ENCODE measurements at regions not wholly inside any gene's neighbourhood (a gene's known extent, or its start where the extent isn't known, plus 50 kb on each side); places are given as distances from the start of the nearest gene placed in this dataset.
A peak's percentile ranks its signal among the peaks of the same experiment; 100 is the strongest.
"Not testable (repeated sequence)": the region's sequence is repeated elsewhere in the genome, so short reads cannot be mapped to it uniquely, and the experiment has no call there.

DNA sequence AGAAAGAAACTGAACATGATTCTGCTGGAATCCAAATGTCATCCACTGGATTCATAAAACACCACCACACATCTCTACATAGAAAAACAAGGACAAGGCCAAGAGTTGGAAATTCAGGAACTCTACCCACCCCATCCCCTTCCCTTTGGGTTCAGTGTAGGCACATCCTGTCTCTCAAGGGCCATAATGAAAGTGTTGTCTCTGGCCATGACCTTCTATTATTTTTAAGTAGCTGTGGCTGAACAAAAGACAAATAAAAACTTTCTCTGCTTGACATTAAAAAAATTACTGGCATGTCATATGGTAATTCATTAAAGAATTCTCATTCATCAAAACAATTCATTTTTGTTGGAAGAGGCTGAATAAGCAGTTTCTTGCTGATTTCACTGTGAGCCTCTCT is 54.9 kb upstream of the ZBTB18 start:
- no peak for DNase-seq (ENCODE audit: low spot score)

DNA sequence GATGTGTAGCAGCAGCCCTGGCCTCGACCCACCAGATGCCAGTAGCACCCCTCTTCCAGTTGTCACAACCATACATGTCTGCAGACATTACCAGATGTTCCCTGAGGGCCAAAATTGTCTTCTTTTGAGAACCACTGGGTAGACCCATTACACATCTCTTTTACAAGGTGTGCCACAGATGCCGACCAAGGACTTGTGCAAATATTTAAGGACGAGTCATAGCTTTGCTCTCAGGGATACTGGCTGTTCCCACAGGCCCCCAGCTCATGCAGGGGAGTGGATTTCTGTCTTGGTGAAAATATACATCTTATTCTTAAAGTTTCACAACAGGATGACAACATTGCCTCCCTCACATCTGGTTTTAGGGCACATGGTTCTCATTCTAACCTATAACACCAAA is 59.4 kb upstream of the ZBTB18 start:
- no peak for DNase-seq (ENCODE audit: low spot score)

DNA sequence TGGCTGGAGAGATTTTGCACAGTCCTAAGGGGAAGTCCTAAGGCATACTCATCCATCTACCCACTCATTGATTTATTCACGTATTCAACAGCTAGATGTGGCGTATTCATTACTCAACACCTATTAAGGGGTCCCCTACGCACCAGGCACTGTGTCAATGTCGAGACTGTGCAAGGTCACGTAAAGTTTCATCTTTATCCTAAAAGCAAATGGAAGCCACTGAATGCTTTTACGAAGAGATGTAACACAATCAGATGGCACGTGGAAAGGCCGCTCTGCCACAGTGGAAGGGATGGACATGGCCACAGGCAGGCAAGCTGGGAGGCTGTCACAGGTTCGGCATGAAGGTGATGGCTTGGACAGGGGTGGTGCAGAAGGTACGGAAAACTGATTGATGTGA is 66.3 kb upstream of the ZBTB18 start:
- no peak for DNase-seq (ENCODE audit: low spot score)

DNA sequence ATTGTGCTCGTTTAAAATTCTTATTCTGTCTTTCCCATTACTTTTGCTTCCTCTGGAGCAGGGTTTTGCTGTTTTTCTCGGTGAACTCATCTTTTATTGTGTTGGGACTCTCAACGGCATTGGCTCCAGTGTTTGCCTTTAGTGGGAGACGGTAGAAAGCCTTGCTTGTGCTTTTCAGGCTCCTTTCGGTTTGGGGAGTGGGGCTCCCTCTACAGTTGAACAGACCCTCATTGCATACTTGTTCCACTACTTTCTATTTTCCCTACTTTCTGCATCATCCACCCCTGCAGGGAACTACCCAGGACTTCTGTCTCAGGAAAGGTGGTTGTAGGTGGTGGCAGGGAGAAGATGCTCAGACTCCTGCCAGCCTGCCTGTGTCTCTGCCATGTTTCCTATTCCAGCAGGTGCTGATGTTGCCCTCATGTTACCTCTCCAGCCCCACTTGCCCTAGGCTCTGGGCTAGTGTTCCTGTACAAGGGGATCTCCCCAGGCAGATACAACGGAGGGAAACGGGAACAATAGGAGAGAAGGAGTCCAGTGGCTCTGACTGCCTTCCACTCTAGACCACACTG is 68.5 kb upstream of the ZBTB18 start:
- DNase-seq (ENCODE audit: low spot score) = no peak

DNA sequence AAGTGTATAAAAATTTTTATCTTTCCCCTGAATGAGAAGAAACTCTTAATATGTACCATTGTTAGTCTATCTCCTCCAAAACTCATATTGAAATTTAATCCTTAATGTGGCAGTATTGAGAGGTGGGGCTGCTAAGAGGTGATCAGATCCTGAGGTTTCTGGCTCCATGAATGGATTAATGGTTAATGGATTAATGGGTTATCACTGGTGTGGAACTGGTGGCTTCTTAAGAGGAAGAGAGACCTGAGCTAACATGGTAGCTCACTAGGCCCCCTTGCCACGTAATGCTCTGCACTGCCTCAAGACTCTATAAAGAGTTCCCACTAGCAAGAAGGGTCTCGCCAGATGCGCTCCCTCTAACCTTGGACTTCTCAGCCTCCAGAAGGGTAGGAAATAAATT is 70.6 kb upstream of the ZBTB18 start:
- no peak for DNase-seq (ENCODE audit: low spot score)

DNA sequence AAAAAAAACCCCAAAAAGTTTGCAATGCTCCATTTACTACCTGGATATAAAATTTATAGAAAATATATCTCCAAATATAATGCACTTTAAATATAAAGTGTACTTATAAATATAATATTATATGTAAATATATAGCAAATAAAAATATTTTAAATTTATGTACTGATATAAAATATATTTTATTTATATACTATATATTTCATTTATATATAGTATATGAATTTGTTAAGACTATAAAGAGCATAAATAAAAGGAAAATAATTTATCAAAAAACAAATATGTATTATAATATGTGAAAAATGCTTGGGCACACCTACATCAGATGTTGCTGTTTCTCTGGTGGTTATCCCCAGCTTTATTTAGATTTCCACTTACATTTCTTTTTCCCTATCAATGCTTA is 71.0 kb upstream of the ZBTB18 start:
- no peak for DNase-seq (ENCODE audit: low spot score)

DNA sequence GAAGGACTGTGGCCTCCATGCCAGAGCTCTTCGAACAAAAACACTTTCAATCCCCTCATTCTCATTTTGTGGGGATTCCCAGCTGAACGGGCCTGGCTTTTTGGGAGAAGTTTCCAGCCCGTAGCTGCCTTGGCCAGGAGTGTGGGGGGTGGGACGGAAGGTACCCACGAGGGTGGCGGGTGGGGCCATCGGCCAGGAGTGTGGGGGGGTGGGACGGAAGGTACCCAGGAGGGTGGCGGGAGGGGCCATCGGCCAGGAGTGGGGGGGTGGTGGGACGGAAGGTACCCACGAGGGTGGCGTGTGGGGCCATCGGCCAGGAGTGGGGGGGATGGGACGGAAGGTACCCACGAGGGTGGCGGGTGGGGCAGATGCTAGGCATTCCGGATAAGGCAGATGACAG is 71.7 kb upstream of the ZBTB18 start:
- no peak for DNase-seq (ENCODE audit: low spot score)

DNA sequence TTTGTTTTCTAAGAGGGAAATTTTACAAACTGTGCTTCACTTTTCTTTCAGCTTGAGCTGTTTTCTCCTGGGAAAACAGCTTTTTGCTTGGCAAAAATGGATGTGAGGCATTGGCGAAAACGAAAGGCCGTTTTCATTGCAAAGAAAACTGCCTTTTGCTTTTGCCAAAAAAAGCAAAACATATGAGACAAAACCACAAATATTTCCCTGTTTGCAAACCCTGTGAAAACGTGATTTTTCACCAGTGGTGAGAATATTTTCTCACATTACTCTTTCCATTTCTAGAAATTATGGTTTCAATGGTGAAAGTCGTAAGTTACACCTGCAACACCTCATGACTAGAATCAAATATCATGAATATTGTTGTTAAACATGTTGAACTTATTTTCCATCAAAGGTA is 74.0 kb upstream of the ZBTB18 start:
- no peak for DNase-seq (ENCODE audit: low spot score)

DNA sequence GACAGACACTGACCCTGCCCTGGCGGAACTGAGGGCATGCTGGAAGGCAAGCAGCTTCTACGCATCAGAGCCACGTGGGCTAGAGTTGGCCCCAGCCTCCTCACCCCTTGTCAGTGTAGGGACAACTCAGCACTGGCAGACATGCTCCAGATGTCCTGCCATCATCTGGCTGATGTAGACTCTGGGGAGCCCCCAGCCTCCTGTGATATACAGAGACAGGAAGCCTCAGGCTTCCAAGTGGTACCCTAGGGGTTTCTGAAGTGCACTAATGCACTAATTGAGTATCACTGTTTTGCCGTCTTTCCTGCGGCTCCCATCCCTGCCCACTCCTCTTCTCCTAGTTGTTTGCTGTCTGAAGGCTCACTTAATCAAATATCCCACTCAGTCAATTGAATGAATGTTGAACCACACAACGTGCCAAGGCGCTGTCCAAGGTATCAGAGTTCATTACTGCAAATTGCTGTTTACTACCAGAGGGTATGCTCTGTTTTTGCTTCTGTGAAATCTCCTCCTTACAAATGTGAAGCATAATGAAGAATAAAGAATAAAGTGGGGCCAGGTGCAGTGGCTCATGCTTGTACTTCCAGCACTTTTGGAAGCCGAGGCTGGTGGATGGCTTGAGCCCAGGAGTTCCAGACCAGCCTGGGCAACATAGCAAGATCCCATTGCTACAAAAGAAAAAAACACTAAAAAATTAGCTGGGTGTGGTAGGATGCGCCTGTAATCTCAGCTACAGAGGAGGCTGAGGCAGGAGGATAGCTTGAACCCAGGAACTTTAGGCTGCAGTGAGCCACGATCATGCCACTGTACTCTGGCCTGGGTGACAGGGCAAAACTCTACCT is 76.4 kb upstream of the ZBTB18 start:
- DNase-seq (ENCODE audit: low spot score) = no peak

DNA sequence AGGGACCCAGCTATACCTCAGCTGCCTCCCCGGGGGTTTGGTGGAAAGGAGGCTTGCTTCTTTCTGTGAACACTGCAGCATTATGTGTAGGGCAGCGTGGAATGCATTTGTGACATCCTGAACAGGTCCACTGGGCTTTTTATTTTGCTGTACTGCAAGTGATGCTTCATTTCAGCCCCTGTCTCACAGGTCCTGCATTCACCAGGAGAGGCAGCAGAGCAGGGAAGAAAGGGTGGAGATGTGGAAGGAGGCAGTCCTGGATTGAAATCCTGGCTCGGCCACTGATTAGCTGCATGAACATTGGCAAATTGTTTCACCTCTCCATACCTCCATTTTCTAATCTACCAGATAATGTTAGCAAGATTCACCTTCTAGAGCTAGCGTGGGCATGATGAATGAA is 77.9 kb upstream of the ZBTB18 start:
- no peak for DNase-seq (ENCODE audit: low spot score)

DNA sequence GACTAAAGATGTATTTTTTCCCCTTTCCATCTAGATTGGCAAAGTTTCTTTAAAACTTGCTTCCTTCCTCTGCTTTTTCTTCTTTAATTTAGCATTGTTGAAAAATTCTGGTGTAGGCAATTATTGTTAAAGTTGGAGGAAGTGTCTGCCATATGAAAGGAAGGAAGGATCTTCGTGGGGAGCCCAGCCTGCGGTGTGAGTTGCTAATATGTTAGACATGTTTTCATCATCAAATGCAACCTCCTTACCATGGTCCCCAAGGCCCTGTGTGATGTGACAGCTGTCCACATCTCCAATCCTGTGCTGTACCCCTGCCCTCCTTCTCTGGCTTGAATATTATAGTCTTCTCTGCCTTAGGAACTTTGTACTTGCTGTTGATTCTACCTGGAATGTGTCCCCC is 81.0 kb upstream of the ZBTB18 start:
- DNase-seq (ENCODE audit: low spot score) = no peak

DNA sequence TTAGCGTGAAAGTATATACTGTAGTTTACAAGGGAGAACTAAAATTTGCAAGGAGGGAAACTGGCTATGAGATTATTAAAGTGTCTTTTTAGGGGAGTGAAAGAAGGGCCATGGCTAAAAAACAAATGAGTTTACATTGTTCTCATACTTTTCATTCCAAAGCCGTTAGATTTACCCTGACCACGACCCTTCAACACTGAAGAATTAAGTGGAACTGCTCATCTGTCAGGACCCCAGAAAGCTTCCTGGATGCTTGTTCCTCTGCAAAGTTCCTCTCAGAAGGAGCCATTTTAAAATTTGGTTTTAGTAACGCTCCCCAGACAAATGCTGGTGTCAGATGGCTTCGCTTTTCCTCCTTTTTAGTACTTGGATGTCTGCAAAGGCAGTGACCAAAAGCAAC is 82.7 kb upstream of the ZBTB18 start:
- no peak for DNase-seq (ENCODE audit: low spot score)

DNA sequence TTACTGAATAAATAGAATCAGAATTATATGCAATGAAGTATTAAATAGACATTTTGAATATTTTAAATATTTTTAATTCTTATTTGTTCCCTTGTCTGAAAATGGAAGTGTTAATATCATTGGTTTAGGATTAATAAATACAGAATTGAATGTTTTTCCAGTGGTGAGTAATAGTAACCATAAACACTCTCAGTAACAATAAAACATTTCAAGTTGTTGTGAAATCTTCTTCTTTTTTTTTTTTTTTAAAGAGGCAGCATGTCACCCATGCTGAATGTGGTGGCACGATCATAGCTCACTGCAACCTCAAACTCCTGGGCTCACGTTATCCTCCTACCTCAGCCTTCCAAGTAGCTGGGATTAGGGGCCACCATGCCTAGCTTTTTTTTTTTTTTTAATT is 86.2 kb upstream of the ZBTB18 start:
- no peak for DNase-seq (ENCODE audit: low spot score)

DNA sequence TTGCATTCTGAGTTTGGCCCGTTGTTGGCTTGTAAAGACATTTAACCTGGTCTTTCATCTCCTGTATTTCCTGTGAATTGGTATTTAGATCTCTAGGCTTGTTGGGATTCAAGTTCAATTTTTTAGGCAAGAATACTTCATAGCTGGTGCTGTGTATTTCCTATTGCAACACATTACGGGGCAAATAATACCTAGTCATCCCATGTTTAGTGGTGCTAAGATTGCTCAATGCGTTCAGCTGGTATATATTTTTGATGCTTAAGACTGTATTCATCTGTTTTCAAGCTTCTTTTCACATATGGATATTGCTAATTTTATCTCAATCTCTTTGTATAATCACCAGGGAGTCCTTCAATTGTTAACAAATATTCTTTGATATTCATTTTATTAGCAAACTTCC is 87.5 kb upstream of the ZBTB18 start:
- no peak for DNase-seq (ENCODE audit: low spot score)

DNA sequence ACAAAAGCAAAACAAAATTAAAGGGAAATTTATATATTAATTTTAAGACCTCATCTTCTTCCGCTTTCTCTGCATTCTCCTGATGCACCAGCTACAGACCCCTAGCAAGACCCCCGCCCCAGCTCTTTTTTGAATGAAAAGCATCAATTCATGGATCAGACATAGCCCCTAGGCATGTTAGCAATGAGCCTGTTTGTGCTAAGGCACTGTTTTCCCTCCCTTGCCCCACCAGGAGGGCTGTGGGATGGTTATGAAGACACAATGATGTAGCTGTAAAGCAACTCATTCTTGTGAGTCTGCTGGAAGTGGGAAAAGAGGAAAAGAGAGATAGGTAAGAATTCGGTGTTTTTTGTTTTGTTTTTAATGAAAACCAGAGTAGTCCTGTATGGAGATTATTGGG is 88.5 kb upstream of the ZBTB18 start:
- no peak for DNase-seq (ENCODE audit: low spot score)

DNA sequence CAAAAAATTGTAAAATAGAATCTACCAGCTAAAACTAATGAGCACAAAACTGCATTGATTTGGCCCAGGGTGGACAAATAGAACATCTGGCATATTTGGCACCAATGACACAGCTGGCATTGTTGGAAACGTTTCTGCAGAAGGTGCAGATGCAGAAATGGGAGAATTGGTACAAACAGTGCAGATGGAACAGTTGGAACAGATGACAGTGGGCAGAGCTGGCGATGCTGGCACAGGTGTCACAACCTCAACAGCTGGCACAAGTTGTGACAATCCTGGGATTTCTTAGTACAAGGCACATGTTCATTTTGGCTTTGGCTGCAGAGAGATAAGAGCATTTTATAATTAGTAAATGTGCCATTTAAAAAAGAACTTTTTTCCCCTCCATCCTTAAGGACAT is 91.1 kb upstream of the ZBTB18 start:
- peak; percentile 35 for DNase-seq (ENCODE audit: low spot score)

DNA sequence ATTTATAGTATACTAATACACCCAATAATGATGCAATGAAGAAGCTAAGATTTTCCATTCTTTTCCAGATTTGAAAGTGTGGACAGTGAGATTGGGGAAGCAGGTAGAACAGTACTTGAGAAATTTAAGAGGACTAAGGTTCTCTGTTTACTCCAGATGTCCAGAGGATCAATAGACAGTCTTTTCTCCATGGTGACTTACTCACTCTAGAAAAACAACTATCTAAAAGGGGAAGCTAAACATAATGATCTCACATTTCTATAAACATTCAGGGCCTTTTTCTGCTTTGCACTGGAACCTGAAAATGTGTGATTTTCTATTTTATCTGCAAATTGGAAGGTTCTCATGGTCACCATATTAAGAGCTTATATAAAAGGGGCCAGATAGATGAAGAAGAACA is 93.9 kb upstream of the ZBTB18 start:
- DNase-seq (ENCODE audit: low spot score) = no peak

DNA sequence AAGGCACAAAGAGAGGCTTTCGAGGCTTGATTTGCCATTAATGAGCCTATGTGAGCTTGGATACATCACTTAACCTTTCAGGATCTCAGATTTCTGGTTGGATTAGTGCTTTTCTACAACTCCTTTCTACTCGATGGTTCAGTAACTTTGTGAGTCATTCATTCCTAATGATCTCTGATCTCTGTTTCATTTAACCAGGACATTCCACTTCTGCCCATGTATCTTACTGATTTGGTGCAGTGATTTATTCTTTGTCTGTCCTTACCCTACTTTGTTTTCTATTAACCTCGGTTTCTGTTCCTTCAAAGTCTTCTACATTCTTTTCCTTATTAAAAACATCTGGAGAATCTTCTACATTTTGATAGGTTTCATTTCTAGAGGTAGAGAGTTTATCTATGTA is 94.6 kb upstream of the ZBTB18 start:
- DNase-seq (ENCODE audit: low spot score) = no peak

DNA sequence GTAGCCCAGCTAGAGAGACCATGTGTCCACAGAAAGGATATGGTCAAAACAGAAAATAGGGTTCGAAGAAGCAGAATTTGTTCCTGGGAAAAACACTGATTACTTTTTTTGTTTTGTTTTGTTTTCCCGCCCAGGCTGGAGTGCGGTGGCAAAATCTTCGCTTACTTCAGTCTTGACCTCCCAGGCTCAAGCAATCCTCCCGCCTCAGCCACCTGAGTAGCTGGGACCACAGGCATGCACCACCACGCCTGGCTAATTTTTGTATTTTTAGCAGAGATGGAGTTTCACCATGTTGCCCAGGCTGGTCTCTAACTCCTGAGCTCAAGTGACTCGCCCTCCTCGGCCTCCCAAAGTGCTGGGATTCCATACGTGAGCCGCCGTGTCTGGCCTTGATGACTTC is 99.9 kb upstream of the ZBTB18 start:
- DNase-seq (ENCODE audit: low spot score) = not testable (repeated sequence)

DNA sequence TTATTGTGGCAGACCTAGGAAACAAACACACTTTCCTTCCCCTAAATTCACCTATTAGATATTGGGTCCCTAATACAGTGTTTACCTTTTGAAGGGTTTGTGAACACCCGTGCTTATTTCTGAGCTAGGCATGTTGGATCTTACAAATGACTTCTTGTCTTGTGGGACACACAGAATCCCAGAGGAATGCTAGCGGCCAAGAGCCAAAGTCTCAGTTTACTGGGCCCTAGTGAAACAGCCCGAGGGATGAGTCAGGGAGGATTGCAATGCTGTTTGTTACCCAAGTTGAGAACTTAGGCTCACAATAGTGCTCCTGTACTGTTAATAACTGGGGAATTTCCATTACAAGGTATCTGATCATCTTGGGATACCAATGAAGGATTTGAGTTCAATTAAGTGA is 100.1 kb upstream of the AKT3 start:
- DNase-seq (ENCODE audit: low spot score) = no peak

DNA sequence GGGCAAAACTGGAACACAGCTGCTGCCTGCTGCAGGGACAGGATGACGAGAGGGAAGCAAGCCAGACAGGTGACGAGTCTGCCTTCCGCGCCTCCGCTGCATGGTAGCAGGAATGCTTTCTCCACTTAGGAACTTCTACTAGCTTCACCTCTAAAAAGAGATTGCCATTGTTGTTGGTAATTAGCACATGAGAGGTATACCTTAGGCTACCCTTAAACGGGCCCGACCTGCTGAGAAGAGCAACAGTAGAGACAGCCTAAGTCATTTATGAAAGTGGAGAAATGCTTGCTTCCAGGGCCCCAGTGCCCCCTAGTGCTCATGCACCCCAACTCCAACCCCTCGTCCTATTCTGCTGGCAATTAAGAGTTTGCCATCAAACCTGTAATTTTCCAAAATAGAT is 96.9 kb upstream of the AKT3 start:
- DNase-seq (ENCODE audit: low spot score) = peak; percentile 47

DNA sequence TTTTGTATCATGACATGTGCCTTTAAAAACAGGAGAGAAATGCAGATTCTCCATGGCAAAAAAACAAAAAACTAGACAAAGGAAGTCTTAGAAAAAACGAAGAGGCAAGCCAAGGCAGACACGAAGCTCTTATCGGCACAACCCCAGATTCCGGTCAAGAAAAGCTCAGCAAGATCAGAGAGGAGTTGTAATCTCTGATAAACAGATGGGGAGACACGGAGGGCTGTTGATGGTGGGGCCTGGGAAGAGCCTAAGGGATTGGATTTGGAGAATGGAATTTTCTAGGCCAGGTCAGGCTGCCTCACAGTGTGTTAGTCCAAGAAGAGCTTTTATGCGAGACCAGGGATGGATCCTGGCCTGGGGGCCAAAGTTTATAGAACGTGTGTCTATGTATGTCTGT is 96.2 kb upstream of the AKT3 start:
- no peak for DNase-seq (ENCODE audit: low spot score)

DNA sequence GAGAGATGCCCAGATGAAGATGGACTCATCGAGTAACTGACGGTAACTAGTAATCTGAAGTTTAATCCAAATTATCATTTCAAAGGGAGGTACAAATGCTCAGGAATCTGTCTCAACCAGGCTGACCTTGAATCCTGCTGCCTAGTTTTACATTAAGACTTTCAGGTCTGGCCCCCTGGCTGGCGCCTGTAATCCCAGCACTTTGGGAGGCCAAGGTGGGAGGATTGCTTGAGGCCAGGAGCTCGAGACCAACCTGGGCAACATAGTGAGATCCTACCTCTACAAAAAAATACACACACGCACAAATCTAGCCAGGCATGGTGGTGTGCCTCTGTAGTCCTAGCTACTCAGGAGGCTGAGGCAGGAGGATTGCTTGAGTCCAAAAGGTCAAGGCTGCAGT is 95.7 kb upstream of the AKT3 start:
- DNase-seq (ENCODE audit: low spot score) = no peak
